CD8-positive, alpha-beta memory T cell (primary cell): ENCODE measurements at regions not wholly inside any gene's neighbourhood (a gene's known extent, or its start where the extent isn't known, plus 50 kb on each side); places are given as distances from the start of the nearest gene placed in this dataset.

ENCODE experiments used
- CTCF ChIA-PET: fragments of 350-600 bp; sonication (Branson Sonifier 250); formaldehyde crosslinking; loops from one replicate; lab custom pipeline; 2021; ENCODE audit warnings: antibody characterized with exemption; lab: Charles Lee
- POLR2A ChIA-PET: fragments of 350-600 bp; sonication (Branson Sonifier 250); formaldehyde crosslinking; loops from one replicate; lab custom pipeline; 2021; ENCODE audit warnings: antibody characterized with exemption; lab: Charles Lee
- DNase-seq, 5 donors: peaks; one replicate each; pipeline versions ENCODE4 v3.0.0 to v3.0.0-alpha.2; 2020 to 2022; ENCODE audit warnings: mixed read lengths in 1 of 5
- H3K27ac ChIP-seq: one replicate; pipeline ENCODE4 v1.7.0; 2013; ENCODE audit warnings: low read depth, mild to moderate bottlenecking, low read length, moderate library complexity
- H3K27me3 ChIP-seq: 2 replicates; pipeline ENCODE4 v1.7.0; 2013; ENCODE audit warnings: low read length, mild to moderate bottlenecking; ENCODE audit not compliant: insufficient read depth, poor library complexity, severe bottlenecking
- H3K36me3 ChIP-seq: 2 replicates; pipeline ENCODE4 v1.7.0; 2013; ENCODE audit warnings: mild to moderate bottlenecking, low read length, moderate library complexity; ENCODE audit not compliant: insufficient read depth
- H3K4me1 ChIP-seq: 2 replicates; pipeline ENCODE4 v1.7.0; 2013; ENCODE audit warnings: mild to moderate bottlenecking, low read length, moderate library complexity; ENCODE audit not compliant: insufficient read depth
- H3K4me3 ChIP-seq: 2 replicates; pipeline ENCODE4 v1.7.0; 2013; ENCODE audit warnings: mild to moderate bottlenecking, low read length
- H3K9me3 ChIP-seq: 2 replicates; pipeline ENCODE4 v1.7.0; 2013; ENCODE audit warnings: mild to moderate bottlenecking, low read length
- H3K27ac Mint-ChIP-seq, 8 donors: one replicate each; pipeline ENCODE4 v1.8.0; 2020 to 2021; ENCODE audit warnings: mixed read lengths in 8 of 8, mild to moderate bottlenecking in 6 of 8, inconsistent platforms in 3 of 8, moderate library complexity in 3 of 8
- H3K27me3 Mint-ChIP-seq, 2 donors: one replicate each; pipeline ENCODE4 v1.8.0; 2020 to 2021; ENCODE audit warnings: mixed read lengths in 2 of 2, mild to moderate bottlenecking in 1 of 2, moderate library complexity in 1 of 2
- H3K36me3 Mint-ChIP-seq, 3 donors: one replicate each; pipeline ENCODE4 v1.8.0; 2020 to 2021; ENCODE audit warnings: mixed read lengths in 3 of 3, inconsistent platforms in 1 of 3, mild to moderate bottlenecking in 1 of 3
- H3K4me1 Mint-ChIP-seq, 3 donors: one replicate each; pipeline ENCODE4 v1.8.0; 2020 to 2021; ENCODE audit warnings: mixed read lengths in 3 of 3, inconsistent platforms in 1 of 3, mild to moderate bottlenecking in 1 of 3
- H3K4me3 Mint-ChIP-seq, 7 donors: one replicate each; pipeline ENCODE4 v1.8.0; 2020 to 2021; ENCODE audit warnings: mixed read lengths in 7 of 7, mild to moderate bottlenecking in 6 of 7, moderate library complexity in 4 of 7, inconsistent platforms in 2 of 7
- H3K9me3 Mint-ChIP-seq, 5 donors: one replicate each; pipeline ENCODE4 v1.8.0; 2020 to 2022; ENCODE audit warnings: mixed read lengths in 5 of 5, mild to moderate bottlenecking in 3 of 5, moderate library complexity in 2 of 5, inconsistent platforms in 1 of 5

GRCh38 chr19:16019691-16020448, 56.4 kb upstream of the TPM4 start:
- POLR2A ChIA-PET: no interaction called here
- H3K27me3 ChIP-seq: no peaks in the 10 kb centered on the region
- no peak overlapping the region for H3K4me3 Mint-ChIP-seq

GRCh38 chr19:16021796-16022195, 54.5 kb upstream of the TPM4 start:
- Histone ChIP-seq H3K27me3 (no peaks in the 10 kb centered on the region), H3K36me3 (no peaks in the 10 kb centered on the region), H3K4me1 (no peaks in the 10 kb centered on the region), H3K27ac (no peak overlapping the region), H3K9me3 (no peaks in the 10 kb centered on the region), H3K4me3 (no peak overlapping the region)
- H3K4me1 Mint-ChIP-seq: no peaks in the 10 kb centered on the region
- no peaks in the 10 kb centered on the region for H3K27me3 Mint-ChIP-seq
- H3K9me3 Mint-ChIP-seq: no peaks in the 10 kb centered on the region
- POLR2A ChIA-PET: no interaction called here
- H3K27ac Mint-ChIP-seq: no peak overlapping the region
- no peak overlapping the region for H3K4me3 Mint-ChIP-seq
- no peak for DNase-seq
- H3K36me3 Mint-ChIP-seq: no peaks in the 10 kb centered on the region
- CTCF ChIA-PET: no interaction called here

More at GRCh38 chr19:16019691-16020448, 56.4 kb upstream of the TPM4 start:
- Histone ChIP-seq H3K4me3 (no peak overlapping the region), H3K36me3 (no peaks in the 10 kb centered on the region), H3K27ac (no peak overlapping the region), H3K9me3 (no peaks in the 10 kb centered on the region), H3K4me1 (no peaks in the 10 kb centered on the region)
- Mint-ChIP-seq H3K4me1 (no peaks in the 10 kb centered on the region), H3K36me3 (no peaks in the 10 kb centered on the region), H3K27me3 (no peaks in the 10 kb centered on the region), H3K27ac (no peak overlapping the region), H3K9me3 (no peaks in the 10 kb centered on the region)
- DNase-seq: no peak
- CTCF ChIA-PET: no interaction called here

- no peak for DNase-seq
- Histone ChIP-seq H3K27me3 (no peaks in the 10 kb centered on the region), H3K4me1 (no peaks in the 10 kb centered on the region), H3K4me3 (no peak overlapping the region), H3K27ac (no peak overlapping the region), H3K36me3 (no peaks in the 10 kb centered on the region), H3K9me3 (no peaks in the 10 kb centered on the region)
- Mint-ChIP-seq H3K36me3 (no peaks in the 10 kb centered on the region), H3K27me3 (no peaks in the 10 kb centered on the region), H3K9me3 (no peaks in the 10 kb centered on the region), H3K4me3 (no peak overlapping the region), H3K27ac (no peak overlapping the region), H3K4me1 (peaks cover 0 to under 1% (median 0%) of the 10 kb centered on the region in 3 donors)
- POLR2A ChIA-PET: no interaction called here
- CTCF ChIA-PET: no interaction called here
Measured at GRCh38 chr19:16022251-16022650, 54.0 kb upstream of the TPM4 start.

- H3K4me1 ChIP-seq: no peaks in the 10 kb centered on the region
- CTCF ChIA-PET: no interaction called here
- Mint-ChIP-seq H3K36me3 (no peaks in the 10 kb centered on the region), H3K4me3 (no peak overlapping the region), H3K9me3 (no peaks in the 10 kb centered on the region), H3K4me1 (peaks cover 0 to 4% (median 0%) of the 10 kb centered on the region in 3 donors), H3K27ac (no peak overlapping the region), H3K27me3 (no peaks in the 10 kb centered on the region)
- no peak for DNase-seq
- POLR2A ChIA-PET: no interaction called here
- H3K27ac ChIP-seq: no peak overlapping the region
- H3K4me3 ChIP-seq: no peak overlapping the region
- no peaks in the 10 kb centered on the region for H3K27me3 ChIP-seq
- H3K9me3 ChIP-seq: no peaks in the 10 kb centered on the region
- H3K36me3 ChIP-seq: no peaks in the 10 kb centered on the region
Measured at GRCh38 chr19:16022681-16023080, 53.6 kb upstream of the TPM4 start.

- peaks cover 0 to 4% (median 0%) of the 10 kb centered on the region in 3 donors for H3K4me1 Mint-ChIP-seq
- Histone ChIP-seq H3K27me3 (no peaks in the 10 kb centered on the region), H3K9me3 (no peaks in the 10 kb centered on the region), H3K4me1 (no peaks in the 10 kb centered on the region), H3K27ac (no peak overlapping the region), H3K4me3 (no peak overlapping the region), H3K36me3 (no peaks in the 10 kb centered on the region)
- DNase-seq: no peak
- ChIA-PET POLR2A (interaction anchor here (0.6 kb wide), 1 partner anchor 15 kb away, joined by 3 read pairs; no protein-coding TSS in a partner anchor), CTCF (no interaction called here)
- no peak overlapping the region for H3K27ac Mint-ChIP-seq
- H3K9me3 Mint-ChIP-seq: no peaks in the 10 kb centered on the region
- H3K27me3 Mint-ChIP-seq: no peaks in the 10 kb centered on the region
- no peaks in the 10 kb centered on the region for H3K36me3 Mint-ChIP-seq
- H3K4me3 Mint-ChIP-seq: no peak overlapping the region
Measured at GRCh38 chr19:16023146-16023915, 53.0 kb upstream of the TPM4 start.

- no peaks in the 10 kb centered on the region for H3K36me3 ChIP-seq
- H3K9me3 ChIP-seq: no peaks in the 10 kb centered on the region
- ChIA-PET CTCF (no interaction called here), POLR2A (no interaction called here)
- no peak overlapping the region for H3K27ac ChIP-seq
- no peak for DNase-seq
- H3K27ac Mint-ChIP-seq: no peak overlapping the region
- no peaks in the 10 kb centered on the region for H3K9me3 Mint-ChIP-seq
- no peak overlapping the region for H3K4me3 ChIP-seq
- no peaks in the 10 kb centered on the region for H3K27me3 ChIP-seq
- no peaks in the 10 kb centered on the region for H3K4me1 ChIP-seq
- no peaks in the 10 kb centered on the region for H3K36me3 Mint-ChIP-seq
- no peaks in the 10 kb centered on the region for H3K27me3 Mint-ChIP-seq
- peaks cover 0 to 4% (median 0%) of the 10 kb centered on the region in 3 donors for H3K4me1 Mint-ChIP-seq
- H3K4me3 Mint-ChIP-seq: no peak overlapping the region
Measured at GRCh38 chr19:16024266-16025107, 51.8 kb upstream of the TPM4 start.

GRCh38 chr19:16025108-16026101, 50.9 kb upstream of the TPM4 start:
- POLR2A ChIA-PET: no interaction called here
- Mint-ChIP-seq H3K9me3 (no peaks in the 10 kb centered on the region), H3K27me3 (no peaks in the 10 kb centered on the region), H3K4me3 (no peak overlapping the region), H3K4me1 (peaks cover 0 to 4% (median 0%) of the 10 kb centered on the region in 3 donors), H3K36me3 (no peaks in the 10 kb centered on the region), H3K27ac (no peak overlapping the region)
- no peaks in the 10 kb centered on the region for H3K36me3 ChIP-seq
- H3K9me3 ChIP-seq: no peaks in the 10 kb centered on the region
- DNase-seq: no peak
- no peaks in the 10 kb centered on the region for H3K4me1 ChIP-seq
- H3K4me3 ChIP-seq: no peak overlapping the region
- no peak overlapping the region for H3K27ac ChIP-seq
- no peaks in the 10 kb centered on the region for H3K27me3 ChIP-seq
- CTCF ChIA-PET: no interaction called here
